Neural cell (in vitro differentiated cells): ENCODE measurements at regions not wholly inside any gene's neighbourhood (a gene's known extent, or its start where the extent isn't known, plus 50 kb on each side); places are given as distances from the start of the nearest gene placed in this dataset.

Source experiments
- EP300 ChIP-seq: fragments of 450-650 bp; conservative IDR thresholded peaks from 2 replicates; pipeline ENCODE4 v1.6.1; 2014; ENCODE audit warnings: antibody characterized with exemption, mild to moderate bottlenecking, moderate library complexity; ENCODE audit not compliant: poor library complexity, severe bottlenecking
- POLR2AphosphoS5 ChIP-seq: IDR thresholded peaks from 2 replicates; pipeline ENCODE4 v1.6.1; 2012
- RAD21 ChIP-seq: fragments of 450-650 bp; conservative IDR thresholded peaks from 2 replicates; pipeline ENCODE4 v1.6.1; 2014; ENCODE audit warnings: antibody characterized with exemption, mild to moderate bottlenecking, moderate library complexity
- TF ChIP-seq, protein P1 (sequence below): fragments of 450-650 bp; IDR thresholded peaks from 2 replicates; pipeline ENCODE4 v1.5.1; 2014; ENCODE audit warnings: antibody characterized with exemption, mild to moderate bottlenecking, moderate library complexity; ENCODE audit not compliant: poor library complexity, severe bottlenecking

GRCh38 chr16:51635181-51635580 lies 484.1 kb upstream of the SALL1 start:
- TF ChIP-seq, protein P1, sequence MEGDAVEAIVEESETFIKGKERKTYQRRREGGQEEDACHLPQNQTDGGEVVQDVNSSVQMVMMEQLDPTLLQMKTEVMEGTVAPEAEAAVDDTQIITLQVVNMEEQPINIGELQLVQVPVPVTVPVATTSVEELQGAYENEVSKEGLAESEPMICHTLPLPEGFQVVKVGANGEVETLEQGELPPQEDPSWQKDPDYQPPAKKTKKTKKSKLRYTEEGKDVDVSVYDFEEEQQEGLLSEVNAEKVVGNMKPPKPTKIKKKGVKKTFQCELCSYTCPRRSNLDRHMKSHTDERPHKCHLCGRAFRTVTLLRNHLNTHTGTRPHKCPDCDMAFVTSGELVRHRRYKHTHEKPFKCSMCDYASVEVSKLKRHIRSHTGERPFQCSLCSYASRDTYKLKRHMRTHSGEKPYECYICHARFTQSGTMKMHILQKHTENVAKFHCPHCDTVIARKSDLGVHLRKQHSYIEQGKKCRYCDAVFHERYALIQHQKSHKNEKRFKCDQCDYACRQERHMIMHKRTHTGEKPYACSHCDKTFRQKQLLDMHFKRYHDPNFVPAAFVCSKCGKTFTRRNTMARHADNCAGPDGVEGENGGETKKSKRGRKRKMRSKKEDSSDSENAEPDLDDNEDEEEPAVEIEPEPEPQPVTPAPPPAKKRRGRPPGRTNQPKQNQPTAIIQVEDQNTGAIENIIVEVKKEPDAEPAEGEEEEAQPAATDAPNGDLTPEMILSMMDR: no peak
- TF ChIP-seq POLR2AphosphoS5 (no peak), RAD21 (no peak), EP300 (no peak)
